ENCODE measurements at regions not wholly inside any gene's neighbourhood (a gene's known extent, or its start where the extent isn't known, plus 50 kb on each side); places are given as distances from the start of the nearest gene placed in this dataset.
A peak's percentile ranks its signal among the peaks of the same experiment; 100 is the strongest.

DNA sequence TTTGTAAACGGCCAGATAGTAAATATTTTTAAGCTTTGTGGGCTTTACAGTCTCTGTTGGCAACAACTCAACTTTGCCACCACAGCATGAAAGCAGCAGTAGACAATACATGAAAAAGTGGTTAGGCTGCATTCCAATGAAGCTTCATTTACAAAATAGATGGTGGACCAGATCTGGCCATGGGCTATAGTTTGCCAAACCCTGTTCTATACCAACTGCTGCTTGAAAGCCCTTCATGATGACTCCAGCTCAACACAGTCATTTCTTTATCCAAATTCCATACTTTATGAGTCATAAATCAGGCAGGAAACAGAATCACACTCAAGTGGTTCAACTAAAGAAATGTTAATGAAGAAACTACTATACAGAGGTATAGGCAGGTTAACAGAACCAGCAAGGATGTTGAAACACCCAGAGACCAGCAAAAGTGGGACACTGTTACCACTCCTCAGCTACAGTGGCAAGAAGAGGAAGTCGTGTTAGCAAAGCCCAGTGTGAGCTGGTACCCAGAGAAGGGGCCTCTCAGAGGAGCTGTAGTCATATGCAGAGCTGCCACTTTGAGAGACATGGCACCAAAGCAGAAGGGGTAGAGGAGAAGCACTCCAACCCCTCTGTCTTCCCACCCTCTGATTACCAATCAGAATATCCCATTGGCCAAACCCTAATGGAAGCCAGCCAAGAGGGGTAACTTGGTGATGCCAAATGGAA lies 72.5 kb downstream of the PRLHR start:
- TF ChIP-seq EGR1 (IDR thresholded peaks at IDR 0.05) (no peak), CREB1 (IDR thresholded peaks at IDR 0.05; ENCODE audit: low read depth) (no peak), MAX (IDR thresholded peaks at IDR 0.05) (no peak), NFIC (IDR thresholded peaks at IDR 0.05) (peak; percentile 85), EP300 (IDR thresholded peaks at IDR 0.05; ENCODE audit: borderline replicate concordance) (peak; percentile 61; the same call in 1 of the 2 replicates), YY1 (IDR thresholded peaks at IDR 0.05; ENCODE audit: low read depth) (peak; percentile 25; the same call in 1 of the 2 replicates), TCF12 (IDR thresholded peaks at IDR 0.05; ENCODE audit: low read depth) (peak; percentile 48; the same call in 1 of the 2 replicates), FOXM1 (IDR thresholded peaks at IDR 0.05; ENCODE audit: borderline replicate concordance, low read depth) (0 out of 2 replicates have a peak, but pooled peaks have one; percentile 17), USF1 (IDR thresholded peaks at IDR 0.05) (no peak), TEAD4 (IDR thresholded peaks at IDR 0.05) (peak; percentile 78), REST (IDR thresholded peaks at IDR 0.05; ENCODE audit: low read depth) (no peak), RAD21 (IDR thresholded peaks at IDR 0.05; ENCODE audit: low read depth) (no peak)

DNA sequence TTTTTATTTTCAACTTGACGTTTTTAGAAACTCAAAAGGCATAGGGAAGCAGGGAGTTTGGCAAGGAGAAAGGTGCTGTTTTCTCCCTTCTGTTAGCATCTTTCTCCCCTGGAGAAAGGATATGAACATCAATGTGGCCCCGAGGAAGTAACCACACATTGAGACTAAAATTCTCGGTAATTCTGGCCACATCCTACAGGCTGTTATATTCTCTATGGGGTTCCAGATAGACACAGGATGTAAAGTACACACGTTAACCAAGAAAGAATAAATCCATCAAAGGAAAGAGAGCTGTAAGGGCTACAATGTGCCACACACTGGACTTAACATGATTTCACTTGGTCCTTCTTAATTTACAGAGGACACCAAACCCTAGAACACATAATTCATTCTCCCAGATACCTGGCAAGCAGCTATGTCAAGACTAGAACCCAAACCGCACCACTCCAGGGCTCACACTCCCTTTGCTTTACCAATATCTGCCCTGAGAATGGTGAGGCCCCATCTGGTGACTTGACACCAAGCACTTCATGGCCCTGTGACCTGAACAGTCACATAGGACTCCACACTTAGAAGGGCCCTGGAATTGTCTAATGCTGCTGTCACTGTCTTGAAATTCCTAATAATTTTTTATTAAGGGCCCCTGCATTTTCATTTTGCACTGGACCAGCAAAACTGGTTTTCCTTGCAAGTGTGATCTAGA lies 73.9 kb downstream of the PRLHR start:
- no peak for TF ChIP-seq ZBTB7A (IDR thresholded peaks at IDR 0.05; ENCODE audit: low read depth)
- TF ChIP-seq NFIC (IDR thresholded peaks at IDR 0.05), result no peak
- TF ChIP-seq CEBPB (IDR thresholded peaks at IDR 0.05), result no peak
- no peak for TF ChIP-seq MAX (IDR thresholded peaks at IDR 0.05)
- TF ChIP-seq USF1 (IDR thresholded peaks at IDR 0.05), result no peak
- TF ChIP-seq RAD21 (IDR thresholded peaks at IDR 0.05; ENCODE audit: low read depth), result no peak
- no peak for TF ChIP-seq CREB1 (IDR thresholded peaks at IDR 0.05; ENCODE audit: low read depth)
- no peak for TF ChIP-seq EGR1 (IDR thresholded peaks at IDR 0.05)
- TF ChIP-seq FOXM1 (IDR thresholded peaks at IDR 0.05; ENCODE audit: borderline replicate concordance, low read depth), result no peak
- TF ChIP-seq TEAD4 (IDR thresholded peaks at IDR 0.05), result no peak
- TF ChIP-seq REST (IDR thresholded peaks at IDR 0.05; ENCODE audit: low read depth), result no peak
- no peak for TF ChIP-seq TAF1 (IDR thresholded peaks at IDR 0.05; ENCODE audit: low read depth)
- no peak for TF ChIP-seq YY1 (IDR thresholded peaks at IDR 0.05; ENCODE audit: low read depth)
- no peak for TF ChIP-seq TCF12 (IDR thresholded peaks at IDR 0.05; ENCODE audit: low read depth)
- TF ChIP-seq EP300 (IDR thresholded peaks at IDR 0.05; ENCODE audit: borderline replicate concordance), result no peak

GRCh38 chr10:118520116-118520742 lies 75.2 kb downstream of the PRLHR start:
- TF ChIP-seq MAX (IDR thresholded peaks at IDR 0.05) (no peak), RAD21 (IDR thresholded peaks at IDR 0.05; ENCODE audit: low read depth) (no peak), YY1 (IDR thresholded peaks at IDR 0.05; ENCODE audit: low read depth) (no peak), CREB1 (IDR thresholded peaks at IDR 0.05; ENCODE audit: low read depth) (no peak), NFIC (IDR thresholded peaks at IDR 0.05) (no peak), TCF12 (IDR thresholded peaks at IDR 0.05; ENCODE audit: low read depth) (no peak)

DNA sequence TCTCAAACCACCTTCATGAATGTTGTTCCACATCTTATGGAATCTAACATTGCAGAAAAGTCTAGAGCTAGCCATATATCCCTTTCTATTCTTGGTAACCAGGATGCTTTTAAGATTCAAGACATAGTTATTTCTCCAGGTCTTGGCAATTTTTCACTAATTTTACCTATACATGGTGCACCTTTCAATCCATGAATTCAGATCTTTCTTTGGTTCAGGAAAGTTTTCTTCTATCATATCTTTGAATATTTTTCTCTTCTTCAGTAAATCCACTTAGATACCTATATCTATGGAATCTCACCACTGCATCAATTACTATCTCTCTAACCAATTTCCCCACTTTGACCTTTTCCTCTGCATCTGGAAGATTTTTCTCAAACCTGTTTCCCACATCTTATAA lies 77.4 kb downstream of the PRLHR start:
- TF ChIP-seq NFIC (IDR thresholded peaks at IDR 0.05) (no peak), USF1 (IDR thresholded peaks at IDR 0.05) (no peak), CREB1 (IDR thresholded peaks at IDR 0.05; ENCODE audit: low read depth) (no peak), REST (IDR thresholded peaks at IDR 0.05; ENCODE audit: low read depth) (no peak), YY1 (IDR thresholded peaks at IDR 0.05; ENCODE audit: low read depth) (no peak), CEBPB (IDR thresholded peaks at IDR 0.05) (no peak), FOXM1 (IDR thresholded peaks at IDR 0.05; ENCODE audit: borderline replicate concordance, low read depth) (no peak), ZBTB7A (IDR thresholded peaks at IDR 0.05; ENCODE audit: low read depth) (no peak)
